Endothelial cell of umbilical vein (primary cell): ENCODE measurements at regions not wholly inside any gene's neighbourhood (a gene's known extent, or its start where the extent isn't known, plus 50 kb on each side); places are given as distances from the start of the nearest gene placed in this dataset.

ENCODE experiments used
- BruUV-seq: library from RNA; stranded (reverse); fragments of 400-500 nt; replicated peaks from 2 replicates; lab custom pipeline; 2021; lab: Mats Ljungman, UMichigan
- CTCF ChIA-PET: fragments of 300-600, 350-600 bp; sonication (Branson Sonifier 250); formaldehyde crosslinking; loops from one replicate; lab custom pipeline; 2021; ENCODE audit warnings: antibody characterized with exemption, inconsistent platforms; lab: Charles Lee
- POLR2A ChIA-PET: fragments of 300-600, 350-600 bp; sonication (Branson Sonifier 250); formaldehyde crosslinking; loops from one replicate; lab custom pipeline; 2021; ENCODE audit warnings: antibody characterized with exemption, inconsistent platforms; lab: Charles Lee
- DNase-seq: peaks from one replicate; pipeline ENCODE4 v3.0.0-alpha.2; 2011; ENCODE audit warnings: low read depth, low spot score
- FAIRE-seq: peaks from 2 replicates; lab custom pipeline; 2011; peaks lifted over from hg19 to GRCh38; lab: Jason Lieb, UNC
- H2AFZ ChIP-seq: 2 replicates; pipeline ENCODE4 v1.6.0; 2012; ENCODE audit warnings: low read depth, low read length, control low read depth, inconsistent platforms
- H3K27ac ChIP-seq: 2 replicates; pipeline ENCODE4 v1.5.1; 2011; ENCODE audit warnings: low read depth, mild to moderate bottlenecking, control low read depth, low read length, moderate library complexity; ENCODE audit not compliant: insufficient read depth
- H3K27me3 ChIP-seq, 2 experiments: 2 replicates each; pipeline versions ENCODE4 v1.6.0 to v1.6.1; 2011; ENCODE audit warnings: low read length in 2 of 2, mixed read lengths in 1 of 2; ENCODE audit not compliant: control insufficient read depth in 2 of 2, insufficient read depth in 2 of 2
- H3K36me3 ChIP-seq, 2 experiments: 2 replicates in 1 of 2; 3 replicates in 1 of 2; pipeline ENCODE4 v1.5.1; 2011; ENCODE audit warnings: low read length in 2 of 2, mild to moderate bottlenecking in 1 of 2, moderate library complexity in 1 of 2; ENCODE audit not compliant: control insufficient read depth in 2 of 2, insufficient read depth in 2 of 2; ENCODE audit errors: extremely low read depth in 1 of 2
- H3K4me1 ChIP-seq: 3 replicates; pipeline ENCODE4 v1.5.1; 2011; ENCODE audit warnings: mild to moderate bottlenecking, low read length; ENCODE audit not compliant: control insufficient read depth, insufficient read depth; ENCODE audit errors: extremely low read depth
- H3K4me2 ChIP-seq: 2 replicates; pipeline ENCODE4 v1.6.1; 2011; ENCODE audit warnings: low read length, control low read depth, mixed read lengths; ENCODE audit not compliant: insufficient read depth
- H3K4me3 ChIP-seq, 3 experiments: fragments of 200-600 bp in 1 of 3; sonication (generic), shearing (Covaris generic) in 1 of 3; replicated peaks in 1 of 3; 2 replicates each; pipeline ENCODE4 v1.5.1; 2011 to 2016; ENCODE audit warnings: control low read depth in 3 of 3, low read length in 3 of 3, mild to moderate bottlenecking in 2 of 3, inconsistent platforms in 1 of 3, low read depth in 1 of 3, moderate library complexity in 1 of 3; ENCODE audit not compliant: insufficient read depth in 1 of 3
- H3K79me2 ChIP-seq: 2 replicates; pipeline ENCODE4 v1.6.0; 2012; ENCODE audit warnings: low read length, inconsistent platforms; ENCODE audit not compliant: control insufficient read depth, insufficient read depth
- H3K9ac ChIP-seq: replicated peaks from 2 replicates; pipeline ENCODE3; 2011; ENCODE audit warnings: low read length, control low read depth; ENCODE audit not compliant: insufficient read depth; ENCODE audit errors: extremely low read depth
- H3K9me1 ChIP-seq: replicated peaks from 3 replicates; pipeline ENCODE4 v1.6.0; 2011; ENCODE audit warnings: mild to moderate bottlenecking, low read length; ENCODE audit not compliant: control insufficient read depth, insufficient read depth; ENCODE audit errors: extremely low read depth
- H3K9me3 ChIP-seq: replicated peaks from 2 replicates; pipeline ENCODE4 v1.5.1; 2012; ENCODE audit warnings: low read length, inconsistent platforms; ENCODE audit not compliant: control insufficient read depth, insufficient read depth
- H4K20me1 ChIP-seq: replicated peaks from 2 replicates; pipeline ENCODE3; 2011; ENCODE audit warnings: mild to moderate bottlenecking, low read length; ENCODE audit not compliant: control insufficient read depth, insufficient read depth; ENCODE audit errors: extremely low read depth
- CTCF ChIP-seq, 2 donors: IDR thresholded peaks; 1 replicate in 1 of 2; 2 replicates in 1 of 2; pipeline ENCODE4 v1.5.1; 2011; ENCODE audit warnings: low read length in 2 of 2, mild to moderate bottlenecking in 2 of 2, moderate library complexity in 2 of 2, control low read depth in 1 of 2, inconsistent platforms in 1 of 2, low read depth in 1 of 2; ENCODE audit not compliant: insufficient read depth in 1 of 2; ENCODE audit errors: extremely low read depth in 1 of 2
- EZH2 ChIP-seq: IDR thresholded peaks from 2 replicates; pipeline ENCODE4 v1.6.1; 2012; ENCODE audit warnings: borderline replicate concordance, low read depth, mild to moderate bottlenecking, moderate library complexity, low read length, inconsistent platforms; ENCODE audit not compliant: severe bottlenecking
- FOS ChIP-seq: IDR thresholded peaks from 2 replicates; pipeline ENCODE4 v1.6.1; 2011; ENCODE audit warnings: mild to moderate bottlenecking, low read length, moderate library complexity, borderline replicate concordance; ENCODE audit not compliant: insufficient read depth
- GATA2 ChIP-seq: IDR thresholded peaks from 2 replicates; pipeline ENCODE4 v1.7.0; 2011; ENCODE audit warnings: low read depth, mild to moderate bottlenecking, moderate library complexity, mixed read lengths, low read length; ENCODE audit not compliant: insufficient read length, insufficient read depth
- JUN ChIP-seq: IDR thresholded peaks from 2 replicates; pipeline ENCODE4 v1.6.1; 2011; ENCODE audit warnings: borderline replicate concordance, low read depth; ENCODE audit not compliant: insufficient read length, insufficient read depth
- MAX ChIP-seq: IDR thresholded peaks from 2 replicates; pipeline ENCODE4 v1.6.1; 2011; ENCODE audit not compliant: insufficient read depth, insufficient read length
- MYC ChIP-seq: IDR thresholded peaks from one replicate; pipeline ENCODE4 v1.6.1; 2011; ENCODE audit warnings: mild to moderate bottlenecking, low read depth, low read length
- POLR2A ChIP-seq: IDR thresholded peaks from 2 replicates; pipeline ENCODE4 v1.6.1; 2012; ENCODE audit warnings: low read depth, mild to moderate bottlenecking, control low read depth, low read length
- POLR2AphosphoS5 ChIP-seq: IDR thresholded peaks from 2 replicates; pipeline ENCODE4 v1.6.1; 2012; ENCODE audit warnings: low read depth, mild to moderate bottlenecking, control low read depth, low read length, moderate library complexity; ENCODE audit not compliant: insufficient read depth
- dilution Hi-C: fragments of 300-500 bp; cut with MboI; formaldehyde crosslinking; loops from one replicate; pipeline ENCODE4 v1.15.0; 2019; ENCODE audit warnings: low sequenced_read_pairs; ENCODE audit not compliant: extremely low pct_ligation_motif_present
- intact Hi-C: fragments of 100-400 bp; cut with micrococcal nuclease; formaldehyde crosslinking; loops from one replicate; pipeline ENCODE4 v1.10.0; 2022

GRCh38 chr4:81557306-81557705, 85.6 kb upstream of the RASGEF1B start:
- TF ChIP-seq FOS (no peak), CTCF (IDR thresholded peaks at IDR 0.05; ENCODE audit: extremely low read depth in 1 of 2, insufficient read depth in 1 of 2, low read depth in 1 of 2, low read length in 2 of 2) (no peak), MYC (no peak), POLR2A (no peak), POLR2AphosphoS5 (no peak), MAX (no peak)
- POLR2A ChIA-PET = no interaction called here
- H3K9ac ChIP-seq = no peak overlapping the region
- H2AFZ ChIP-seq = no peak overlapping the region
- H4K20me1 ChIP-seq = no peaks in the 10 kb centered on the region
- no peak for FAIRE-seq
- no peak for DNase-seq
- no peaks in the 10 kb centered on the region for H3K36me3 ChIP-seq
- no peaks in the 10 kb centered on the region for H3K79me2 ChIP-seq
- intact Hi-C loops (no loop called here), dilution Hi-C loops (no loop called here)
- H3K9me1 ChIP-seq = no peaks in the 10 kb centered on the region
- no peaks in the 10 kb centered on the region for H3K9me3 ChIP-seq
- H3K4me1 ChIP-seq = no peaks in the 10 kb centered on the region
- H3K4me3 ChIP-seq = no peak overlapping the region
- no peak overlapping the region for H3K27ac ChIP-seq
- BruUV-seq = no TSS peak
- CTCF ChIA-PET = no interaction called here
- H3K4me2 ChIP-seq = no peak overlapping the region
- H3K27me3 ChIP-seq = no peaks in the 10 kb centered on the region

- TF ChIP-seq FOS (no peak), JUN (no peak), POLR2A (no peak), POLR2AphosphoS5 (no peak), MYC (no peak), GATA2 (no peak), MAX (no peak), EZH2 (no peak), CTCF (IDR thresholded peaks at IDR 0.05; ENCODE audit: extremely low read depth in 1 of 2, insufficient read depth in 1 of 2, low read depth in 1 of 2, low read length in 2 of 2) (no peak)
- POLR2A ChIA-PET = no interaction called here
- dilution Hi-C loops (no loop called here), intact Hi-C loops (no loop called here)
- Histone ChIP-seq H3K9me1 (no peaks in the 10 kb centered on the region), H3K27ac (no peak overlapping the region), H3K9ac (no peak overlapping the region), H3K4me3 (no peak overlapping the region), H3K36me3 (no peaks in the 10 kb centered on the region), H3K9me3 (no peaks in the 10 kb centered on the region), H3K4me1 (no peaks in the 10 kb centered on the region), H3K79me2 (no peaks in the 10 kb centered on the region), H4K20me1 (no peaks in the 10 kb centered on the region), H3K27me3 (no peaks in the 10 kb centered on the region), H2AFZ (no peak overlapping the region), H3K4me2 (no peak overlapping the region)
- CTCF ChIA-PET = no interaction called here
- no TSS peak for BruUV-seq
- FAIRE-seq (no peak), DNase-seq (no peak)
These were observed 83.8 kb upstream of the RASGEF1B start for GRCh38 chr4:81555489-81555888.
